ENCODE measurements at regions not wholly inside any gene's neighbourhood (a gene's known extent, or its start where the extent isn't known, plus 50 kb on each side); places are given as distances from the start of the nearest gene placed in this dataset.

GRCh38 chr2:176466918-176467452 lies 197.7 kb downstream of the MTX2 start:
- ChIA-PET CTCF (interaction anchor here (1.1 kb wide), 1 partner anchor 12 kb away, joined by 3 read pairs; no protein-coding TSS in a partner anchor), POLR2A (no interaction called here)
- BruUV-seq (replicated peaks), result no TSS peak
- intact Hi-C loops (cut with micrococcal nuclease; ENCODE audit: unreplicated experiment) (no loop called here), in situ Hi-C loops (cut with HindIII; ENCODE audit: low pct_unique_long_range_greater_than_20kb, low sequenced_read_pairs) (no loop called here)
- H3K4me1 ChIP-seq (ENCODE audit: control insufficient read depth, insufficient read depth, low read length), result no peaks in the 10 kb centered on the region
- no peak for DNase-seq (ENCODE audit: low read depth, low spot score)
- no peaks in the 10 kb centered on the region for H3K9me3 ChIP-seq (ENCODE audit: control insufficient read depth, insufficient read depth, low read depth, low read length)
- peaks cover 9% of the 10 kb centered on the region; the same call in 1 of the 2 replicates for H3K27me3 ChIP-seq (ENCODE audit: control insufficient read depth, insufficient read depth, low read length)
- H3K4me3 ChIP-seq (ENCODE audit: low read depth in 2 of 2, low read length in 2 of 2), result no peak overlapping the region
- no peak for ATAC-seq
- no peaks in the 10 kb centered on the region for H3K36me3 ChIP-seq (ENCODE audit: control insufficient read depth, insufficient read depth, low read length)
- TF ChIP-seq CTCF (IDR thresholded peaks at IDR 0.05) (no peak), POLR2AphosphoS5 (IDR thresholded peaks at IDR 0.05; ENCODE audit: low read depth, low read length) (no peak), TCF7L2 (IDR thresholded peaks at IDR 0.05; ENCODE audit: low read depth, low read length) (no peak), REST (IDR thresholded peaks at IDR 0.05; ENCODE audit: insufficient read depth in 1 of 2, low read depth in 2 of 2, low read length in 1 of 2) (no peak), SIN3A (IDR thresholded peaks at IDR 0.05; ENCODE audit: borderline replicate concordance, insufficient read depth, low read depth, low read length) (no peak)
- H3K27ac ChIP-seq (ENCODE audit: low read length), result no peak overlapping the region

DNA sequence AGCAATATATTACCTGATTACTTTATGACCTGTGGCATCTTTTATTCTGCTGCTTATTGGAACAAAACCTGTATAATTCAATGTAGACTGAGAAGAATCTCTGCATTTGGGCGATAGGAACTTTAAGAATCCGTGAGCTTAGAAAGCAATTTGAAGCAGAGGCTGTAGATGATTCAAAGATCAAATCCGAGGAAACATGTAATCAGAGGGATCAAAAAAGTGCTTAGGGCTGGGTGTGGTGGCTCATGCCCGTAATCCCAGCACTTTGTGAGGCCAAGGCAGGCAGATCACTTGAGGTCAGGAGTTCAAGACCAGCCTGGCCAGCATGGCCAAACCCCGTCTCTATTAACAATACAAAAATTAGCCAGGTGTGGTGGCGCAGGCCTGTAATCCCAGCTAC lies 198.4 kb downstream of the MTX2 start:
- intact Hi-C loops (cut with micrococcal nuclease; ENCODE audit: unreplicated experiment) (no loop called here), in situ Hi-C loops (cut with HindIII; ENCODE audit: low pct_unique_long_range_greater_than_20kb, low sequenced_read_pairs) (no loop called here)
- no peaks in the 10 kb centered on the region for H3K9me3 ChIP-seq (ENCODE audit: control insufficient read depth, insufficient read depth, low read depth, low read length)
- no peak overlapping the region for H3K4me3 ChIP-seq (ENCODE audit: low read depth in 2 of 2, low read length in 2 of 2)
- BruUV-seq (replicated peaks), result no TSS peak
- POLR2A ChIA-PET, result no interaction called here
- ATAC-seq (no peak), DNase-seq (ENCODE audit: low read depth, low spot score) (no peak)
- no peak overlapping the region for H3K27ac ChIP-seq (ENCODE audit: low read length)
- TF ChIP-seq POLR2AphosphoS5 (IDR thresholded peaks at IDR 0.05; ENCODE audit: low read depth, low read length) (no peak), SIN3A (IDR thresholded peaks at IDR 0.05; ENCODE audit: borderline replicate concordance, insufficient read depth, low read depth, low read length) (no peak), REST (IDR thresholded peaks at IDR 0.05; ENCODE audit: insufficient read depth in 1 of 2, low read depth in 2 of 2, low read length in 1 of 2) (no peak), TCF7L2 (IDR thresholded peaks at IDR 0.05; ENCODE audit: low read depth, low read length) (no peak), CTCF (IDR thresholded peaks at IDR 0.05) (no peak)
- H3K4me1 ChIP-seq (ENCODE audit: control insufficient read depth, insufficient read depth, low read length), result no peaks in the 10 kb centered on the region
- H3K27me3 ChIP-seq (ENCODE audit: control insufficient read depth, insufficient read depth, low read length), result peaks cover 9% of the 10 kb centered on the region; the same call in 1 of the 2 replicates
- CTCF ChIA-PET, result no interaction called here
- H3K36me3 ChIP-seq (ENCODE audit: control insufficient read depth, insufficient read depth, low read length), result no peaks in the 10 kb centered on the region
